SK-N-SH treated with all-trans-retinoic acid at 6 μM for 48 hours (cell line): ENCODE measurements at regions not wholly inside any gene's neighbourhood (a gene's known extent, or its start where the extent isn't known, plus 50 kb on each side); places are given as distances from the start of the nearest gene placed in this dataset.

ENCODE experiments used
- ATAC-seq: fragments of 200-7000 bp; cut with Tn5 transposase; 3 replicates; pipeline ENCODE4 v1.9.1; 2020; ENCODE audit warnings: mild to moderate bottlenecking, moderate library complexity
- ARNTL ChIP-seq: fragments of 450-650 bp; formaldehyde crosslinking; IDR thresholded peaks from 2 replicates; pipeline ENCODE4 v1.5.0; 2020; ENCODE audit warnings: low read depth, mild to moderate bottlenecking, moderate library complexity, borderline replicate concordance
- BACH2 ChIP-seq: fragments of 250-450 bp; sonication (Bioruptor Pico); IDR thresholded peaks from 2 replicates; pipeline ENCODE4 v1.9.0; 2021; ENCODE audit warnings: mild to moderate bottlenecking, borderline replicate concordance
- CSDC2 ChIP-seq: fragments of 250-450 bp; sonication (Bioruptor Pico); IDR thresholded peaks from 2 replicates; pipeline ENCODE4 v1.5.0; 2020; ENCODE audit warnings: mild to moderate bottlenecking, moderate library complexity
- GLIS3 ChIP-seq: fragments of 250-450 bp; sonication (Bioruptor Pico); IDR thresholded peaks from 2 replicates; pipeline ENCODE4 v1.5.0; 2020; ENCODE audit warnings: mild to moderate bottlenecking, moderate library complexity
- ISL1 ChIP-seq: fragments of 250-450 bp; sonication (Bioruptor Pico); IDR thresholded peaks from 2 replicates; pipeline ENCODE4 v2.1.2; 2022; ENCODE audit warnings: mild to moderate bottlenecking, moderate library complexity
- OSR1 ChIP-seq: fragments of 250-450 bp; sonication (Bioruptor Pico); IDR thresholded peaks from 2 replicates; pipeline ENCODE4 v1.8.0; 2022; ENCODE audit warnings: moderate library complexity, mild to moderate bottlenecking, inconsistent platforms
- RARB ChIP-seq: fragments of 250-450 bp; sonication (Bioruptor Pico); IDR thresholded peaks from 2 replicates; pipeline ENCODE4 v1.8.0; 2021; ENCODE audit warnings: mild to moderate bottlenecking, moderate library complexity
- SNAI2 ChIP-seq: fragments of 250-450 bp; sonication (Bioruptor Pico); IDR thresholded peaks from 2 replicates; pipeline ENCODE4 v1.5.0; 2020; ENCODE audit warnings: mild to moderate bottlenecking, moderate library complexity
- TCF4 ChIP-seq: fragments of 250-450 bp; sonication (Bioruptor Pico); IDR thresholded peaks from 2 replicates; pipeline ENCODE4 v1.8.0; 2021; ENCODE audit warnings: mild to moderate bottlenecking, moderate library complexity, borderline replicate concordance
- ZFP30 ChIP-seq: fragments of 450-650 bp; formaldehyde crosslinking; IDR thresholded peaks from 2 replicates; pipeline ENCODE4 v1.5.0; 2022; ENCODE audit warnings: mild to moderate bottlenecking, moderate library complexity
- ZNF565 ChIP-seq: fragments of 450-650 bp; formaldehyde crosslinking; conservative IDR thresholded peaks from 2 replicates; pipeline ENCODE4 v1.5.0; 2020; ENCODE audit warnings: low read depth, mild to moderate bottlenecking, moderate library complexity
- ZNF8 ChIP-seq: fragments of 450-650 bp; formaldehyde crosslinking; IDR thresholded peaks from 2 replicates; pipeline ENCODE4 v1.5.0; 2020; ENCODE audit warnings: mild to moderate bottlenecking, moderate library complexity
- TF ChIP-seq, protein P1 (sequence below): fragments of 250-450 bp; sonication (Bioruptor Pico); IDR thresholded peaks from 2 replicates; pipeline ENCODE4 v1.8.0; 2021; ENCODE audit warnings: low read depth, mild to moderate bottlenecking, moderate library complexity, borderline replicate concordance
- TF ChIP-seq, protein P2 (sequence below): fragments of 250-450 bp; sonication (Bioruptor Pico); IDR thresholded peaks from 2 replicates; pipeline ENCODE4 v1.8.0; 2020; ENCODE audit warnings: mild to moderate bottlenecking, moderate library complexity, borderline replicate concordance
- TF ChIP-seq, protein P3 (sequence below): fragments of 250-450 bp; sonication (Bioruptor Pico); IDR thresholded peaks from 2 replicates; pipeline ENCODE4 v1.5.1; 2021; ENCODE audit warnings: mild to moderate bottlenecking, moderate library complexity
- TF ChIP-seq, protein P4 (sequence below): fragments of 250-450 bp; sonication (Bioruptor Pico); IDR thresholded peaks from 2 replicates; pipeline ENCODE4 v1.5.0; 2020; ENCODE audit warnings: mild to moderate bottlenecking, moderate library complexity

DNA sequence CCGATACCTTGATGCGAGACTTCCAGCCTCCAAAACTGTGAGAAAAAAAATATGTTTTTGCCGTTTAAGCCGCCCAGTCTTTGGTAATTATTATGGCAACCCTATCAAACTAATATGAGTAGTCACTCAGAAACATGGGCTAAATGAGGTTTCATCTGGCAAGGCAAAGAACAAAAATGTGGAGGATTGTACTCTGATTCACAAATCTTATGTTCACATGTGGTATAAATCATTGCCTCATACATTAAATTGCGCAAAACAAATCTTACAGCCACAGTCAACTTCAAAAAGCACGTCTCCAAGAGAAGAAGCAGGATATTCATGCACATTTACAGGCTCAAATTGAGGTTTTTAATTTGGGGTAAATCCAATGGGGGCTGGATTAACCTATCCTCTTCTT lies 1435.4 kb upstream of the LRRTM1 start (continued):
- TF ChIP-seq, protein P1, sequence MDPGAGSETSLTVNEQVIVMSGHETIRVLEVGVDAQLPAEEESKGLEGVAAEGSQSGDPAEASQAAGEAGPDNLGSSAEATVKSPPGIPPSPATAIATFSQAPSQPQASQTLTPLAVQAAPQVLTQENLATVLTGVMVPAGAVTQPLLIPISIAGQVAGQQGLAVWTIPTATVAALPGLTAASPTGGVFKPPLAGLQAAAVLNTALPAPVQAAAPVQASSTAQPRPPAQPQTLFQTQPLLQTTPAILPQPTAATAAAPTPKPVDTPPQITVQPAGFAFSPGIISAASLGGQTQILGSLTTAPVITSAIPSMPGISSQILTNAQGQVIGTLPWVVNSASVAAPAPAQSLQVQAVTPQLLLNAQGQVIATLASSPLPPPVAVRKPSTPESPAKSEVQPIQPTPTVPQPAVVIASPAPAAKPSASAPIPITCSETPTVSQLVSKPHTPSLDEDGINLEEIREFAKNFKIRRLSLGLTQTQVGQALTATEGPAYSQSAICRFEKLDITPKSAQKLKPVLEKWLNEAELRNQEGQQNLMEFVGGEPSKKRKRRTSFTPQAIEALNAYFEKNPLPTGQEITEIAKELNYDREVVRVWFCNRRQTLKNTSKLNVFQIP (CRISPR knock-in tag): no peak
- TF ChIP-seq ZNF8 (no peak), ISL1 (CRISPR knock-in tag) (no peak), BACH2 (CRISPR knock-in tag) (no peak)

DNA sequence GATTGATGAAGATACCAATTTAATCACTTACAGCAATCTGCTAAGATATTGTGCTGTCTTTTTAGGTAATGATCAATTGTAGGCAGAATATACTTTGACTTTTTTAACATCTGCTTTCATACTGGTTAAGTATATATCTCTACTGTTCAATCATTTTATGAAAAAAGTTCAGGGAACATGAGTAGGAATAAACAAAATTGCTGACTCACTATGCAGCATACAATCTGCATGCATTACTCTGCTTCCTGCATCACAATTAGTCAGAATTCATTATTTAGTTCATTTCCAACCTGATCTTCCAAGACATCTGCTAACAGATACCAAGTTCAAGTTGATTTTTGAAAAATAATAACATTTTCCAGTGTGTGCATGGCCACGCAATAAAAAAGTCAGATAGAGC lies 1430.4 kb upstream of the LRRTM1 start:
- TF ChIP-seq, protein P2, sequence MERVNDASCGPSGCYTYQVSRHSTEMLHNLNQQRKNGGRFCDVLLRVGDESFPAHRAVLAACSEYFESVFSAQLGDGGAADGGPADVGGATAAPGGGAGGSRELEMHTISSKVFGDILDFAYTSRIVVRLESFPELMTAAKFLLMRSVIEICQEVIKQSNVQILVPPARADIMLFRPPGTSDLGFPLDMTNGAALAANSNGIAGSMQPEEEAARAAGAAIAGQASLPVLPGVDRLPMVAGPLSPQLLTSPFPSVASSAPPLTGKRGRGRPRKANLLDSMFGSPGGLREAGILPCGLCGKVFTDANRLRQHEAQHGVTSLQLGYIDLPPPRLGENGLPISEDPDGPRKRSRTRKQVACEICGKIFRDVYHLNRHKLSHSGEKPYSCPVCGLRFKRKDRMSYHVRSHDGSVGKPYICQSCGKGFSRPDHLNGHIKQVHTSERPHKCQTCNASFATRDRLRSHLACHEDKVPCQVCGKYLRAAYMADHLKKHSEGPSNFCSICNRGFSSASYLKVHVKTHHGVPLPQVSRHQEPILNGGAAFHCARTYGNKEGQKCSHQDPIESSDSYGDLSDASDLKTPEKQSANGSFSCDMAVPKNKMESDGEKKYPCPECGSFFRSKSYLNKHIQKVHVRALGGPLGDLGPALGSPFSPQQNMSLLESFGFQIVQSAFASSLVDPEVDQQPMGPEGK: no peak
- TF ChIP-seq, protein P1 (CRISPR knock-in tag): no peak
- TF ChIP-seq CSDC2 (CRISPR knock-in tag) (no peak), GLIS3 (no peak), SNAI2 (no peak)
- TF ChIP-seq, all 23 proteins: peak for 0
- no peak for ATAC-seq

DNA sequence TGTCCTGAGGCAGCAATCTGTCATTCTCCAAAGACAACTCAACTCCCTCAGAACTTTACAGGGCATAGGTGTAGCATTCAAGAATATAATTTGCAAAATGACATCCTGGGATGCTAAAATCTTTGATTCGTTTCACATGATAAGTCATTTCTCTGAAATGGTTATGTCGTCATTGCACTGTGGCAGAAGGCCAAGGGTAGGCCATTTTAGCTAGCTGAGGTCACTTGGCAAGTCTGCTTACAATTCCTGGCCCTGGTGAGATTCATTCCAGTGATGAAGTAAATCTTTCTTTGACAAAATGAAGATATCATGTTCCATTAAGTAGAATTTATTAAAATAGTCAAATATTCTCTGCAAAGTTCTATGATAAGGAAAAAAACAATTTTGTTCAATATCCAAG lies 1410.3 kb upstream of the LRRTM1 start:
- TF ChIP-seq ZNF565 (CRISPR knock-in tag) (no peak), RARB (CRISPR knock-in tag) (no peak), ARNTL (CRISPR knock-in tag) (no peak), OSR1 (CRISPR knock-in tag) (no peak), ZNF8 (no peak)
- TF ChIP-seq, protein P3, sequence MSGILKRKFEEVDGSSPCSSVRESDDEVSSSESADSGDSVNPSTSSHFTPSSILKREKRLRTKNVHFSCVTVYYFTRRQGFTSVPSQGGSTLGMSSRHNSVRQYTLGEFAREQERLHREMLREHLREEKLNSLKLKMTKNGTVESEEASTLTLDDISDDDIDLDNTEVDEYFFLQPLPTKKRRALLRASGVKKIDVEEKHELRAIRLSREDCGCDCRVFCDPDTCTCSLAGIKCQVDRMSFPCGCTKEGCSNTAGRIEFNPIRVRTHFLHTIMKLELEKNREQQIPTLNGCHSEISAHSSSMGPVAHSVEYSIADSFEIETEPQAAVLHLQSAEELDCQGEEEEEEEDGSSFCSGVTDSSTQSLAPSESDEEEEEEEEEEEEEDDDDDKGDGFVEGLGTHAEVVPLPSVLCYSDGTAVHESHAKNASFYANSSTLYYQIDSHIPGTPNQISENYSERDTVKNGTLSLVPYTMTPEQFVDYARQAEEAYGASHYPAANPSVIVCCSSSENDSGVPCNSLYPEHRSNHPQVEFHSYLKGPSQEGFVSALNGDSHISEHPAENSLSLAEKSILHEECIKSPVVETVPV (CRISPR knock-in tag): no peak
- TF ChIP-seq, protein P4, sequence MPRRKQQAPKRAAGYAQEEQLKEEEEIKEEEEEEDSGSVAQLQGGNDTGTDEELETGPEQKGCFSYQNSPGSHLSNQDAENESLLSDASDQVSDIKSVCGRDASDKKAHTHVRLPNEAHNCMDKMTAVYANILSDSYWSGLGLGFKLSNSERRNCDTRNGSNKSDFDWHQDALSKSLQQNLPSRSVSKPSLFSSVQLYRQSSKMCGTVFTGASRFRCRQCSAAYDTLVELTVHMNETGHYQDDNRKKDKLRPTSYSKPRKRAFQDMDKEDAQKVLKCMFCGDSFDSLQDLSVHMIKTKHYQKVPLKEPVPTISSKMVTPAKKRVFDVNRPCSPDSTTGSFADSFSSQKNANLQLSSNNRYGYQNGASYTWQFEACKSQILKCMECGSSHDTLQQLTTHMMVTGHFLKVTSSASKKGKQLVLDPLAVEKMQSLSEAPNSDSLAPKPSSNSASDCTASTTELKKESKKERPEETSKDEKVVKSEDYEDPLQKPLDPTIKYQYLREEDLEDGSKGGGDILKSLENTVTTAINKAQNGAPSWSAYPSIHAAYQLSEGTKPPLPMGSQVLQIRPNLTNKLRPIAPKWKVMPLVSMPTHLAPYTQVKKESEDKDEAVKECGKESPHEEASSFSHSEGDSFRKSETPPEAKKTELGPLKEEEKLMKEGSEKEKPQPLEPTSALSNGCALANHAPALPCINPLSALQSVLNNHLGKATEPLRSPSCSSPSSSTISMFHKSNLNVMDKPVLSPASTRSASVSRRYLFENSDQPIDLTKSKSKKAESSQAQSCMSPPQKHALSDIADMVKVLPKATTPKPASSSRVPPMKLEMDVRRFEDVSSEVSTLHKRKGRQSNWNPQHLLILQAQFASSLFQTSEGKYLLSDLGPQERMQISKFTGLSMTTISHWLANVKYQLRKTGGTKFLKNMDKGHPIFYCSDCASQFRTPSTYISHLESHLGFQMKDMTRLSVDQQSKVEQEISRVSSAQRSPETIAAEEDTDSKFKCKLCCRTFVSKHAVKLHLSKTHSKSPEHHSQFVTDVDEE (CRISPR knock-in tag): no peak
- TF ChIP-seq, protein P2: no peak
- TF ChIP-seq, all 23 proteins: peak for 0
- ATAC-seq: no peak

DNA sequence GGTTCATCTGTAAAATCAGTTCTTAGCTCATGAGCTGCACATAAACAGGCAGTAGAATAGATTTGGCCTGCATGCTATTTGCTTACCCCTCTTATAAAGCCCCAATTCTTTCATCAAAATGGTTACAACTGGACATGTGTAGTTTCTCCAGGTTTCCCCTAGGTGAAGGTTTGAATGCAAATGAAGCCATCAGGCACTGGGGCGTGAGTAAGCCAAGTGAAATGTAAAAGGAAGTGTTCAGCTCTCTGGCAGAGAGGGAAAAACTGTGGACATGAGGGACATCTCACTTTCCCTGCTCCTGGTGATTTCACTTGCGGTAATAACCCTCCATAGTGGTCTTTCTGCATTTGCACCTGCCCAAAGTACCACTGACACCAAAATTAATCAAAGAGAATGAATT lies 1402.3 kb upstream of the LRRTM1 start:
- TF ChIP-seq, protein P1 (CRISPR knock-in tag): no peak
- TF ChIP-seq ZFP30 (no peak), ZNF565 (CRISPR knock-in tag) (no peak), CSDC2 (CRISPR knock-in tag) (no peak), RARB (CRISPR knock-in tag) (no peak), ARNTL (CRISPR knock-in tag) (no peak), OSR1 (CRISPR knock-in tag) (no peak), TCF4 (CRISPR knock-in tag) (no peak), GLIS3 (no peak)
- TF ChIP-seq, protein P2: no peak
- TF ChIP-seq, protein P3 (CRISPR knock-in tag): no peak
- ATAC-seq: no peak
